ENCODE measurements at regions not wholly inside any gene's neighbourhood (a gene's known extent, or its start where the extent isn't known, plus 50 kb on each side); places are given as distances from the start of the nearest gene placed in this dataset.
A peak's percentile ranks its signal among the peaks of the same experiment; 100 is the strongest.

GRCh38 chr4:26086621-26087441, 172.8 kb downstream of the SMIM20 start:
- DNase-seq: peak in 1 of 2 donors; percentile 37
- H3K4me1 ChIP-seq: peaks cover 0 to 23% (median 5%) of the 10 kb centered on the region in 4 donors
- H3K36me3 ChIP-seq: no peaks in the 10 kb centered on the region
- intact Hi-C loops (cut with DNase I; ENCODE audit: low total_unique reads): no loop called here
- no peak overlapping the region for H3K4me3 ChIP-seq
- peaks cover 0 to 12% (median 0%) of the 10 kb centered on the region in 3 donors for H3K9me3 ChIP-seq
- no peak for TF ChIP-seq CTCF (IDR thresholded peaks at IDR 0.05)
- no peak overlapping the region for H3K27ac ChIP-seq
- H3K27me3 ChIP-seq: peaks cover 0 to 19% of the 10 kb centered on the region in 2 donors

- Histone ChIP-seq H3K4me1 (peaks cover 0 to 23% (median 5%) of the 10 kb centered on the region in 4 donors), H3K27me3 (peaks cover 0 to 14% of the 10 kb centered on the region in 2 donors), H3K27ac (peak overlapping the region in 1 of 2 donors; percentile 21), H3K9me3 (peaks cover 0 to 12% (median 0%) of the 10 kb centered on the region in 3 donors), H3K36me3 (no peaks in the 10 kb centered on the region), H3K4me3 (no peak overlapping the region)
- intact Hi-C loops (cut with DNase I; ENCODE audit: low total_unique reads): no loop called here
- peak in 1 of 2 donors; percentile 62 for DNase-seq
- TF ChIP-seq CTCF (IDR thresholded peaks at IDR 0.05): no peak
Observed at GRCh38 chr4:26088433-26088928, 174.5 kb downstream of the SMIM20 start.

- peak overlapping the region in 1 of 2 donors; percentile 30 for H3K27ac ChIP-seq
- TF ChIP-seq CTCF (IDR thresholded peaks at IDR 0.05): no peak
- peaks cover 0 to 6% (median 2%) of the 10 kb centered on the region in 4 donors for H3K4me1 ChIP-seq
- no peaks in the 10 kb centered on the region for H3K36me3 ChIP-seq
- peaks cover 0 to 12% (median 1%) of the 10 kb centered on the region in 3 donors for H3K9me3 ChIP-seq
- no peak for DNase-seq
- no peaks in the 10 kb centered on the region for H3K27me3 ChIP-seq
- no peak overlapping the region for H3K4me3 ChIP-seq
- intact Hi-C loops (cut with DNase I; ENCODE audit: low total_unique reads): no loop called here
Observed at GRCh38 chr4:26093551-26093950, 179.5 kb downstream of the SMIM20 start.

GRCh38 chr4:26094076-26094475, 180.1 kb downstream of the SMIM20 start:
- H3K27me3 ChIP-seq: no peaks in the 10 kb centered on the region
- no peak for TF ChIP-seq CTCF (IDR thresholded peaks at IDR 0.05)
- no peaks in the 10 kb centered on the region for H3K36me3 ChIP-seq
- no peak for DNase-seq
- intact Hi-C loops (cut with DNase I; ENCODE audit: low total_unique reads): no loop called here
- peaks cover 0 to 12% (median 5%) of the 10 kb centered on the region in 3 donors for H3K9me3 ChIP-seq
- peaks cover 0 to 1% (median 0%) of the 10 kb centered on the region in 4 donors for H3K4me1 ChIP-seq
- no peak overlapping the region for H3K4me3 ChIP-seq
- peak overlapping the region in 1 of 2 donors; percentile 28 for H3K27ac ChIP-seq

- no peaks in the 10 kb centered on the region for H3K27me3 ChIP-seq
- no peak for DNase-seq
- H3K4me1 ChIP-seq: no peaks in the 10 kb centered on the region
- no peaks in the 10 kb centered on the region for H3K36me3 ChIP-seq
- TF ChIP-seq CTCF (IDR thresholded peaks at IDR 0.05): no peak
- intact Hi-C loops (cut with DNase I; ENCODE audit: low total_unique reads): no loop called here
- H3K9me3 ChIP-seq: peaks cover 0 to 12% (median 5%) of the 10 kb centered on the region in 3 donors
- H3K27ac ChIP-seq: no peak overlapping the region
- no peak overlapping the region for H3K4me3 ChIP-seq
Observed at GRCh38 chr4:26094911-26095310, 180.9 kb downstream of the SMIM20 start.

Data from tibial artery (tissue), 4 donors.